ENCODE measurements at regions not wholly inside any gene's neighbourhood (a gene's known extent, or its start where the extent isn't known, plus 50 kb on each side); places are given as distances from the start of the nearest gene placed in this dataset.
"Not testable (repeated sequence)": the region's sequence is repeated elsewhere in the genome, so short reads cannot be mapped to it uniquely, and the experiment has no call there.

GRCh38 chr1:30525971-30526651, 197.3 kb downstream of the MATN1 start:
- Histone ChIP-seq H3K4me1 (no peaks in the 10 kb centered on the region), H3K4me3 (no peak overlapping the region), H3K36me3 (no peaks in the 10 kb centered on the region), H3K27ac (no peak overlapping the region), H3K27me3 (no peaks in the 10 kb centered on the region), H3K9me3 (no peaks in the 10 kb centered on the region)
- ATAC-seq (ENCODE audit: low FRiP score in 2 of 2) (peak; percentile 27 to 35), DNase-seq (peak in 1 of 2 donors; percentile 23)
- WGBS, 2 donors: 49 to 63% methylated on average over 8 to 9 of the region's 10 CpGs
- no peak for TF ChIP-seq POLR2A (IDR thresholded peaks at IDR 0.05)
- TF ChIP-seq POLR2AphosphoS5 (IDR thresholded peaks at IDR 0.05): peak; percentile 10 to 13

GRCh38 chr1:30525631-30525970, 197.8 kb downstream of the MATN1 start:
- WGBS, 2 donors: 89 to 91% methylated on average over 4 of the region's 4 CpGs
- H3K36me3 ChIP-seq: no peaks in the 10 kb centered on the region
- DNase-seq: no peak
- H3K27ac ChIP-seq: no peak overlapping the region
- no peak for TF ChIP-seq EP300 (IDR thresholded peaks at IDR 0.05)
- no peak for TF ChIP-seq POLR2AphosphoS5 (IDR thresholded peaks at IDR 0.05)
- TF ChIP-seq POLR2A (IDR thresholded peaks at IDR 0.05): no peak
- TF ChIP-seq CTCF (IDR thresholded peaks at IDR 0.05): no peak
- no peaks in the 10 kb centered on the region for H3K27me3 ChIP-seq
- no peak for ATAC-seq (ENCODE audit: low FRiP score in 2 of 2)
- no peak overlapping the region for H3K4me3 ChIP-seq
- no peaks in the 10 kb centered on the region for H3K4me1 ChIP-seq
- H3K9me3 ChIP-seq: no peaks in the 10 kb centered on the region

- Histone ChIP-seq H3K9me3 (no peaks in the 10 kb centered on the region), H3K4me3 (no peak overlapping the region), H3K4me1 (no peaks in the 10 kb centered on the region), H3K27ac (no peak overlapping the region), H3K27me3 (no peaks in the 10 kb centered on the region), H3K36me3 (no peaks in the 10 kb centered on the region)
- DNase-seq (peak in 1 of 2 donors; percentile 46), ATAC-seq (ENCODE audit: low FRiP score in 2 of 2) (no peak)
- TF ChIP-seq POLR2AphosphoS5 (IDR thresholded peaks at IDR 0.05) (no peak), EP300 (IDR thresholded peaks at IDR 0.05) (no peak), CTCF (IDR thresholded peaks at IDR 0.05) (no peak), POLR2A (IDR thresholded peaks at IDR 0.05) (no peak)
- 57 to 64% methylated on average over 11 of the region's 11 CpGs for WGBS, 2 donors
Observed at GRCh38 chr1:30524840-30525617, 198.4 kb downstream of the MATN1 start.

- WGBS, 2 donors: 67 to 83% methylated on average over 6 to 7 of the region's 8 CpGs
- H3K36me3 ChIP-seq; DNase-seq; H3K27me3 ChIP-seq; H3K4me3 ChIP-seq; H3K4me1 ChIP-seq; ATAC-seq (ENCODE audit: low FRiP score in 2 of 2); H3K27ac ChIP-seq; H3K9me3 ChIP-seq: not testable (repeated sequence)
Observed at GRCh38 chr1:30524025-30524555, 199.3 kb downstream of the MATN1 start.

- Histone ChIP-seq H3K27ac (no peak overlapping the region), H3K4me1 (no peaks in the 10 kb centered on the region), H3K36me3 (no peaks in the 10 kb centered on the region), H3K9me3 (no peaks in the 10 kb centered on the region), H3K27me3 (no peaks in the 10 kb centered on the region), H3K4me3 (no peak overlapping the region)
- 57 to 59% methylated on average over 5 of the region's 5 CpGs for WGBS, 2 donors
- DNase-seq (no peak), ATAC-seq (ENCODE audit: low FRiP score in 2 of 2) (peak in 1 of 2 donors; percentile 18)
- TF ChIP-seq POLR2AphosphoS5 (IDR thresholded peaks at IDR 0.05): no peak
Observed at GRCh38 chr1:30523055-30524020, 200.0 kb downstream of the MATN1 start.

All from upper lobe of left lung (tissue), 6 donors.